SKM-1 (cell line): ENCODE measurements at regions not wholly inside any gene's neighbourhood (a gene's known extent, or its start where the extent isn't known, plus 50 kb on each side); places are given as distances from the start of the nearest gene placed in this dataset.

Source experiments
- DNase-seq: peaks from one replicate; lab custom pipeline; 2025; ENCODE audit not compliant: unreplicated experiment; lab: John Stamatoyannopoulos, UW

- DNase-seq, result no peak
Measured at GRCh38 chr16:77132051-77132618, 58.9 kb upstream of the MON1B start.

- no peak for DNase-seq
Measured at GRCh38 chr16:77133706-77134105, 57.3 kb upstream of the MON1B start.

- no peak for DNase-seq
Measured at GRCh38 chr16:77137045-77137444, 53.9 kb upstream of the MON1B start.
